NCI-H2107 treated with DMSO at 0.1 percent for 48 hours (cell line): ENCODE measurements at regions not wholly inside any gene's neighbourhood (a gene's known extent, or its start where the extent isn't known, plus 50 kb on each side); places are given as distances from the start of the nearest gene placed in this dataset.
"Not testable (repeated sequence)": the region's sequence is repeated elsewhere in the genome, so short reads cannot be mapped to it uniquely, and the experiment has no call there.

Experiments
- DNase-seq: peaks from one replicate; lab custom pipeline; 2025; ENCODE audit not compliant: unreplicated experiment; lab: John Stamatoyannopoulos, UW

- not testable (repeated sequence) for DNase-seq
These were observed 51.4 kb upstream of the INPP4B start for GRCh38 chr4:142897518-142897917.

GRCh38 chr4:142900622-142901021 is 54.5 kb upstream of the INPP4B start:
- DNase-seq, result no peak

GRCh38 chr4:142901166-142901662 is 55.1 kb upstream of the INPP4B start:
- DNase-seq, result no peak

- DNase-seq, result not testable (repeated sequence)
These were observed 57.5 kb upstream of the INPP4B start for GRCh38 chr4:142903617-142904016.

GRCh38 chr4:142909908-142910307 is 63.8 kb upstream of the INPP4B start:
- DNase-seq, result no peak

- no peak for DNase-seq
These were observed 66.9 kb upstream of the INPP4B start for GRCh38 chr4:142913034-142913433.

GRCh38 chr4:142913461-142914030 is 67.4 kb upstream of the INPP4B start:
- DNase-seq, result no peak

- DNase-seq, result no peak
These were observed 71.6 kb upstream of the INPP4B start for GRCh38 chr4:142917678-142918077.

- no peak for DNase-seq
These were observed 76.6 kb upstream of the INPP4B start for GRCh38 chr4:142922720-142923119.

- no peak for DNase-seq
These were observed 77.5 kb upstream of the INPP4B start for GRCh38 chr4:142923619-142924018.

GRCh38 chr4:142925161-142925560 is 79.1 kb upstream of the INPP4B start:
- DNase-seq, result no peak

GRCh38 chr4:142927721-142928120 is 81.6 kb upstream of the INPP4B start:
- no peak for DNase-seq

- DNase-seq, result no peak
These were observed 83.4 kb upstream of the INPP4B start for GRCh38 chr4:142929526-142929925.

- DNase-seq, result no peak
These were observed 87.1 kb upstream of the INPP4B start for GRCh38 chr4:142933207-142933606.

GRCh38 chr4:142940425-142941330 is 94.6 kb upstream of the INPP4B start:
- no peak for DNase-seq

GRCh38 chr4:142944565-142944964 is 98.5 kb upstream of the INPP4B start:
- DNase-seq, result no peak

GRCh38 chr4:142952821-142953580 is 106.9 kb upstream of the INPP4B start:
- no peak for DNase-seq

- DNase-seq, result no peak
These were observed 108.3 kb upstream of the INPP4B start for GRCh38 chr4:142954415-142954814.

GRCh38 chr4:142955501-142955900 is 109.4 kb upstream of the INPP4B start:
- no peak for DNase-seq

GRCh38 chr4:142959173-142959572 is 113.1 kb upstream of the INPP4B start:
- no peak for DNase-seq

- no peak for DNase-seq
These were observed 114.0 kb upstream of the INPP4B start for GRCh38 chr4:142960126-142960525.
